GM12878 (cell line): ENCODE measurements at regions not wholly inside any gene's neighbourhood (a gene's known extent, or its start where the extent isn't known, plus 50 kb on each side); places are given as distances from the start of the nearest gene placed in this dataset.

Source experiments
- NBN ChIP-seq: fragments of 450-650 bp; IDR thresholded peaks from 2 replicates; pipeline ENCODE4 v1.6.1; 2016
- SREBF2 ChIP-seq: IDR thresholded peaks from 2 replicates; pipeline ENCODE4 v1.6.1; 2012; ENCODE audit warnings: mild to moderate bottlenecking, low read length
- TF ChIP-seq, protein P1 (sequence below), 3 experiments: IDR thresholded peaks in 2 of 3; conservative IDR thresholded peaks in 1 of 3; 2 replicates each; pipeline ENCODE4 v1.5.1; 2011; ENCODE audit warnings: low read depth in 3 of 3, low read length in 3 of 3, mild to moderate bottlenecking in 3 of 3, control low read depth in 2 of 3, moderate library complexity in 2 of 3, inconsistent platforms in 1 of 3, mixed read lengths in 1 of 3; ENCODE audit not compliant: control insufficient read depth in 2 of 3, insufficient read depth in 1 of 3; ENCODE audit errors: extremely low read depth in 1 of 3
- TF ChIP-seq, protein P2 (sequence below): fragments of 450-650 bp; IDR thresholded peaks from 2 replicates; pipeline ENCODE4 v1.6.1; 2016; ENCODE audit warnings: mild to moderate bottlenecking
- TF ChIP-seq, protein P3 (sequence below): fragments of 450-650 bp; IDR thresholded peaks from 2 replicates; pipeline ENCODE4 v1.6.1; 2017; ENCODE audit warnings: mild to moderate bottlenecking, moderate library complexity

DNA sequence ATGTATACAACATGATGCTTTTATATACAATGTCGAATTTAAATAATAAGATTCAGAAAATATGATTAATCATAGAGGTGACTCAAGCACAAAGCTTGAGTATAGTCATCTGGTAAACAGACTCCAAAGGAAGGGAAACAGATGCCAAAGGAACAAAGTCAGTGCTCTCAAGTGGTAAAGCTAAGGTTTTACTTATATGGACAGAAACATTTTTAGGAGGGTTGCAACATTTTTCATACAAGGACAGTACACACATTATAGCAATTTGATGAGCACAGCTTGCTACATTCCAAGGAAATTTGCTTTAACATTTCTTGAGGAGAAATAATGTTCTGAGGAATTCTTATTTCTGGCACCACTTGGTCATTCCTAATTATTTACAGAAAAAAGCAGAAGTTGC lies 333.4 kb upstream of the AADAT start:
- TF ChIP-seq, protein P1, sequence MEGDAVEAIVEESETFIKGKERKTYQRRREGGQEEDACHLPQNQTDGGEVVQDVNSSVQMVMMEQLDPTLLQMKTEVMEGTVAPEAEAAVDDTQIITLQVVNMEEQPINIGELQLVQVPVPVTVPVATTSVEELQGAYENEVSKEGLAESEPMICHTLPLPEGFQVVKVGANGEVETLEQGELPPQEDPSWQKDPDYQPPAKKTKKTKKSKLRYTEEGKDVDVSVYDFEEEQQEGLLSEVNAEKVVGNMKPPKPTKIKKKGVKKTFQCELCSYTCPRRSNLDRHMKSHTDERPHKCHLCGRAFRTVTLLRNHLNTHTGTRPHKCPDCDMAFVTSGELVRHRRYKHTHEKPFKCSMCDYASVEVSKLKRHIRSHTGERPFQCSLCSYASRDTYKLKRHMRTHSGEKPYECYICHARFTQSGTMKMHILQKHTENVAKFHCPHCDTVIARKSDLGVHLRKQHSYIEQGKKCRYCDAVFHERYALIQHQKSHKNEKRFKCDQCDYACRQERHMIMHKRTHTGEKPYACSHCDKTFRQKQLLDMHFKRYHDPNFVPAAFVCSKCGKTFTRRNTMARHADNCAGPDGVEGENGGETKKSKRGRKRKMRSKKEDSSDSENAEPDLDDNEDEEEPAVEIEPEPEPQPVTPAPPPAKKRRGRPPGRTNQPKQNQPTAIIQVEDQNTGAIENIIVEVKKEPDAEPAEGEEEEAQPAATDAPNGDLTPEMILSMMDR (IDR thresholded peaks at IDR 0.05 in 2 of 3, conservative IDR thresholded peaks at IDR 0.05 in 1 of 3; ENCODE audit: control insufficient read depth in 2 of 3, extremely low read depth in 1 of 3, insufficient read depth in 1 of 3, low read depth in 3 of 3, low read length in 3 of 3), result no peak
- TF ChIP-seq, protein P2, sequence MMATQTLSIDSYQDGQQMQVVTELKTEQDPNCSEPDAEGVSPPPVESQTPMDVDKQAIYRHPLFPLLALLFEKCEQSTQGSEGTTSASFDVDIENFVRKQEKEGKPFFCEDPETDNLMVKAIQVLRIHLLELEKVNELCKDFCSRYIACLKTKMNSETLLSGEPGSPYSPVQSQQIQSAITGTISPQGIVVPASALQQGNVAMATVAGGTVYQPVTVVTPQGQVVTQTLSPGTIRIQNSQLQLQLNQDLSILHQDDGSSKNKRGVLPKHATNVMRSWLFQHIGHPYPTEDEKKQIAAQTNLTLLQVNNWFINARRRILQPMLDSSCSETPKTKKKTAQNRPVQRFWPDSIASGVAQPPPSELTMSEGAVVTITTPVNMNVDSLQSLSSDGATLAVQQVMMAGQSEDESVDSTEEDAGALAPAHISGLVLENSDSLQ, result no peak
- TF ChIP-seq SREBF2, result no peak
- no peak for TF ChIP-seq NBN
- TF ChIP-seq, protein P3, sequence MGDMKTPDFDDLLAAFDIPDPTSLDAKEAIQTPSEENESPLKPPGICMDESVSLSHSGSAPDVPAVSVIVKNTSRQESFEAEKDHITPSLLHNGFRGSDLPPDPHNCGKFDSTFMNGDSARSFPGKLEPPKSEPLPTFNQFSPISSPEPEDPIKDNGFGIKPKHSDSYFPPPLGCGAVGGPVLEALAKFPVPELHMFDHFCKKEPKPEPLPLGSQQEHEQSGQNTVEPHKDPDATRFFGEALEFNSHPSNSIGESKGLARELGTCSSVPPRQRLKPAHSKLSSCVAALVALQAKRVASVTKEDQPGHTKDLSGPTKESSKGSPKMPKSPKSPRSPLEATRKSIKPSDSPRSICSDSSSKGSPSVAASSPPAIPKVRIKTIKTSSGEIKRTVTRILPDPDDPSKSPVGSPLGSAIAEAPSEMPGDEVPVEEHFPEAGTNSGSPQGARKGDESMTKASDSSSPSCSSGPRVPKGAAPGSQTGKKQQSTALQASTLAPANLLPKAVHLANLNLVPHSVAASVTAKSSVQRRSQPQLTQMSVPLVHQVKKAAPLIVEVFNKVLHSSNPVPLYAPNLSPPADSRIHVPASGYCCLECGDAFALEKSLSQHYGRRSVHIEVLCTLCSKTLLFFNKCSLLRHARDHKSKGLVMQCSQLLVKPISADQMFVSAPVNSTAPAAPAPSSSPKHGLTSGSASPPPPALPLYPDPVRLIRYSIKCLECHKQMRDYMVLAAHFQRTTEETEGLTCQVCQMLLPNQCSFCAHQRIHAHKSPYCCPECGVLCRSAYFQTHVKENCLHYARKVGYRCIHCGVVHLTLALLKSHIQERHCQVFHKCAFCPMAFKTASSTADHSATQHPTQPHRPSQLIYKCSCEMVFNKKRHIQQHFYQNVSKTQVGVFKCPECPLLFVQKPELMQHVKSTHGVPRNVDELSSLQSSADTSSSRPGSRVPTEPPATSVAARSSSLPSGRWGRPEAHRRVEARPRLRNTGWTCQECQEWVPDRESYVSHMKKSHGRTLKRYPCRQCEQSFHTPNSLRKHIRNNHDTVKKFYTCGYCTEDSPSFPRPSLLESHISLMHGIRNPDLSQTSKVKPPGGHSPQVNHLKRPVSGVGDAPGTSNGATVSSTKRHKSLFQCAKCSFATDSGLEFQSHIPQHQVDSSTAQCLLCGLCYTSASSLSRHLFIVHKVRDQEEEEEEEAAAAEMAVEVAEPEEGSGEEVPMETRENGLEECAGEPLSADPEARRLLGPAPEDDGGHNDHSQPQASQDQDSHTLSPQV, result no peak
